GM21515 (cell line): ENCODE measurements at regions not wholly inside any gene's neighbourhood (a gene's known extent, or its start where the extent isn't known, plus 50 kb on each side); places are given as distances from the start of the nearest gene placed in this dataset.

Source experiments
- ATAC-seq: cut with Tn5 transposase; IDR thresholded peaks from one replicate; pipeline ENCODE4 v1.9.1; 2021; ENCODE audit not compliant: unreplicated experiment

DNA sequence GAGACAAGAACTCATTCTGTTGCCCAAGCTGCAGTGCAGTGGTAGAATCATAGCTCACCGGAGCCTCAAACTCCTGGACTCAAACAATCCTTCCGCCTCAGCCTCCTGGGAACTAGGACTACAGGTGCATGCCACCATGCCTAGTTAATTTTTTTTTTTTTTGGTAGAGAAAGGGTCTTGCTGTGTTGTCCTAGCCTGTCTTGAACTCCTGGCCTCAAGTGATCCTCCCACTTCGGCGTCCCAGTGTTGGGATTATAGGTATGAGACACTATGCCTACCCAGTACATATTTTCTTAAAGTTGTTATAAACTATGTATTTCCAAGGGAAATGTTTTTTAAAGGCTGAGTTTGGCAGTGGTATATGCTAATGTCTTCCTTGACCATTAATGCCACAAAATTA is 412.6 kb downstream of the KLF12 start:
- peak; percentile 6 for ATAC-seq

DNA sequence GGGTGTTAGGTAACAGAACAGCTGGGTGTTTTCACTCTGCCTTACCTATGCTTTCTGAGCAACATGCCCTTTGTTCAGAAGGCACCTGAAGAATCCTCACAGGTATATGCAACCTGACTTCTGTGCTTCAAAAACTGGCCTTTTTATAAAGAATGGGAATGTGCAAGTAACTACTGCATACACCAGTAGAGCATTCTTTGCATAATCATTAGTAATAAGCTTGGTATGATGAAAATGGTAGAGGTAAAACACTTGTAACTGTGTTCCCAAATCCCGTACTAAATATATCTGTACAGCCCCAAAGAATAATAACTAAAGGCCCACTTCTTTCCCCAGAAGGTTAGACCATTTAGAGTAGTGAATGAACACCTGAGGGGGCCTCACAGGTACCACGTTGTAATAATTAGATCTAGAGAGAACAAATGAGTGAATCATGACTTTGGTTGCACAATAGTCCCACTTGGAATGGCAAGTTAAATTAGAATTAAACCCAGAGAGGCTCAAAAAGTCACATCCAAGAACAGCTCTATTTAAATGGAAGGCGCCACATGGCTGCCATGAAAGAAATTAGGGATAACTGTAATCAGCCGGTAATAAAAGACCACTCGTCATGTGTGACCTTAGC is 413.9 kb downstream of the KLF12 start:
- ATAC-seq: no peak

DNA sequence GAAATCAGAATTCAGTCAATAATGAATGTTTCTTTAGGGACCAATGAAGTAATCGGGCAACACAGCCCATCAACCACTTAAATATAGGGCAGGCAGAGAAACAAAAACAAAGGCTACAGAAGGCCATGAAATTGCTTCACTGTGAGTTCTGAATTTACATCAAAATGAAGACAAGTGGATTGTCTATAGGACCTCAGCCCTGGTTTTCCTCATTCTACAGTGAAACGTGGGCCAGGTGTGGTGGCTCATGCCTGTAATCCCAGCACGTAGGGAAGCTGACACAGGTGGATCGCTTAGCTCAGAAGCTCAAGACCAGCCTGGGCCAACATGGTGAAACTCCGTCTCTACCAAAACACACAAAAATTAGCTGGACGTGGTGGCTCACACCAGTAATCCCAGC is 416.0 kb downstream of the KLF12 start:
- no peak for ATAC-seq

DNA sequence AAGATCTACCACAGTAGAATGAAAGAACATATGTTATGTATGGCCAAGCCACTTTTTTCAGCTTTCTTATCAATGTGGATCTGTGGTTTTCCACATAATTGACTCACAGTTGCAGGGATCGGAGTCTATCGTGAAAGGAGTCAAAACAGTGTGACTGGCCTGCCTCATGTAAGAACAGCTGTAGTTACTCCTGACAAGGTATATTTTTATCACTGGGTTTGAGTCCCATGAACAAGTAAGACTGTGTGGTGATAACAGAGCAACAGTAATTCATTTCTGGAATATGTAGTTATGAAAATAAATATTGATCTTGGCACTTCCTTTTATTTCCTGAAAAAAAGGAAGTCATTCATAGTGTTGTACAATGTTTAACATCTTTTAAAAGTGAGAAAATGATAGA is 416.6 kb downstream of the KLF12 start:
- ATAC-seq: no peak

DNA sequence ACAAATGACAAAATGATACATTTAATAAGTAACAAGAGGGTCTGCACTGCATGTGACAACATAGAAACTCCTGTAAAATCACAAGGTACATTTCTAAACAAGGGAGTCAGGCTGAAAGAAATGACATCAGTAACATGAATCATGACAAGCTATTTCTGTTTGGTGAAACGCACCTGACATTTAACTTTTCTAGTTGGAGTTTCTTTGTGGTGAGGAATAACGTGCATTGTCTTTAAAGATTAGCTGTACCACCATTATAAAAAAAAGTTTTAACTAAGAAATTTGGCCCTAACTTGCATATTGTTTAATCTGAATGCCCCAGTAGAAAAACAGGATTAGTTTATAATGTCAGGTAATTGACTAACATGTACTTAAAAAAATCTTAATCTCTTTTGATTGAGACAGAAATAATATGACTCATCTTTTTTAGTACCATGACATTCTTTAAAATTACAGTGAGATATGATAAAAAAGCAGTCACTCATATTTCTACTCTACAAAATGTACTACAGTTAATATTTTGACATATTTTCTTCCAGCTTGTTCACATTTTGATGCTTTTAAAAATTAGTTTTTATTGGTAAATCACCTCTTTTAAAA is 418.2 kb downstream of the KLF12 start:
- ATAC-seq: peak; percentile 59

DNA sequence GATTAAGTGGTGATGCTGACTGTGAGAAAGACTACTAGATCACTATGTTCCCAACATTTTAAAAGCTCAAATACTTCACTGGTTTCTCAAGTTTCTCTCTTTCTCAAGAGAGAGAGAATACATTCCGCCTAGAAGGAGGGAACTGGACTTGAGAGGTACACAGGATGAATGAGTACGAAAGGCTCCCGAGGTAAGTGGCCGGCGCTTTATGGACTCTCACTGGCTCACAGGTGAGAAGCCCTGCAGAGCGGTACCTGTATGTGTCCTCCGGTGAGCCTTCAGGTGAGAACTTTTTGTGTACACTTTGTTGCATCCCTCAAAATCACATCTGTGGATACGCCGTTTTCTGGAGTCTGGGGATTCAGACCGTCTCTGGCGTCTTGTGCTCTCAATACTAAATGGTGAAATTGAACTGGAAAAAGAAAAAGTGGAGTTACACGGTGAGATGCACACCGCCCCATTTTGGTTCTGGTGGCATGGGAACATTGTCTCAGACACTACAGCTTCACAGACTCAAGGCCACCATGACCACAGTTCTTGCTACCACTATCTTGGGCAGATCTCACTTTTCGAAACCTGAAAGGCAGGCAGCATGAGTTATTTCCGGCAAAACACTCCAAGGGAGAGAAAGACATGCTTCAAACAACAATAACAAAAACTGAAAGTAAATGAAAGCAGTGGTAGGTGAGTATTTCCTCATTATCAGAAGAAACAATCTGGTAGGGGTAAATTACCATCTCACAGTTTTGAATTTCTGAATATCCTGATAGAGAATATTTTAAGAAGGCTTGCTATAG is 418.9 kb downstream of the KLF12 start:
- ATAC-seq: peak; percentile 87

DNA sequence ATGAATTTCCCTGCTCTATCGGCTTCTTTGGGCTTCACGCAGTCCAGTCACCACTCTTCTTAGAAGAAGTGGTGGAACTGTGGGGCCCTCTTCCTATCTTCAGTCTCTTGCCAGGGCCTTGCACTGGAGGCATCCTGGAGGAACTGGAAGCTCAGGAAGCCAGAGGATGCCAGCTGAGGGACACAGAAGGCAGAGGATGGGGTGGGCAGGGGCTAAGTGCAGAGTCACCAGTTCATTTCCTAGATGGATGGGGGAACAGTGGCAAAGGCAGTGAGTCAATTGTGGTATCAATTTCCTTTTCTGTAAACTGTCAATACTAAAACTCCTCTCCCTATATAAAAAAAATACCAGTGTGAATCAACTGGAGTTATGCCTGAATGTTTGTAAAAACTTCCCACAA is 419.7 kb downstream of the KLF12 start:
- ATAC-seq: no peak

DNA sequence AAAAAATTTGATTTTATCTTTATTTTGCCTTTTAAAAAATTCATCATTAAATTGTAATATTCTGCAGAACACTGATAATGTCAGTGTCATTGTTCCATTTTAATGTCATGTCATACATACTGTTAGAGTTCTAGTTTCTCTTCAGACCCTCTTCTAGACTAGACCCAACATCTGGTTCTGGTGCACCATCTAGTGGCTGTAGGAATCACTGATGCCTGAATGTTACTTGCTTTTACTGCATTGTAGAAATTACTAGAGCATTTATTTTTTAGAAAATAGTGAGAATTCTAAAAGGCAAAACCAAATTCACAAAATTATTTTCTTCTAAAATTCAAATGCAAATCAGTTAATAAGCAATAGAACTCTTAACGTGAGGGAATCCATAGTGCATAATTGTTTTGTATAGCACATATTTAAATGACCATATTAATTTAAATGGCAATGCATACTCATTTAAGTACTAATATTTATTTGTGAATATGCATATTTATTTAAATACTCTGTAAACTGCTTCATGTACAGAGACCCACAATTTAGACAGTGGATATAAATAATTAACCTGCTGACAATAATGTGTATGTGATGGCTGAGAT is 425.7 kb downstream of the KLF12 start:
- peak; percentile 97 for ATAC-seq

DNA sequence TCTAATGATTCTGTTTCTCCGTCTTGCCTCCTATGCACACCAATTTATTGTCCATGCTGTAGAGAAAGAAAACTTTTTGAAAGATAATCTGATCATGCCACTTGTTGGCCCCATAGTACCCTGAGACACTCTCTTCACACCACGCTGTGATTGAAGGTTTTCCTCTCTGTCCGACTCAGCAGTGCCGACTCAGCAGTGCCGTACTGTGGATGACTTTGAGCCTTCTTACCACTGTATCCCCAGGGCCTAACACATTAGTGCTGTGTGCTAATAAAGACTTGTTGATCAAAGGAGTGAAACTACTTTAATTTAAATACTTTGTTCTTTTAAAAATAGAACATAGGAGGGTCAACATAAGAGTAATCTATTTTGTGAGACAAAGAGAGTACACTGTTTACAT is 429.6 kb downstream of the KLF12 start:
- no peak for ATAC-seq

DNA sequence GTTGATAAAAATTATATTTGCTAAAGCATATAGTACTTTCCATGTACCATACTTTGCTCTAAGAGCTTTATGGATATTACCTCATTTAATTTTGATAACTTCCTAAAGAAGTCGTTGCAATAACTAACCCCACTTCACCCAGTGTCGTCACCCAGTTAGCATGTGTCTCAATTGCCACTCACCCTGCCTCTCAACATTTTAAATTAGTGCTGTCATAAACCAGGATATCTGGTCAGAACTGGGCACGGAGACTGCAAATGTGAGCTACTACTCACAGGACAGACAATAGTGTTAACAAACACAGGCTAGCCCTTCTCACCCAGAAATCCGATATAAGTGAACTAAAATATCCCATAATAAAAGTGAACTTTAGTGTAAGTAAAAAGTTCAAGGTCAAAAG is 430.6 kb downstream of the KLF12 start:
- ATAC-seq: no peak

DNA sequence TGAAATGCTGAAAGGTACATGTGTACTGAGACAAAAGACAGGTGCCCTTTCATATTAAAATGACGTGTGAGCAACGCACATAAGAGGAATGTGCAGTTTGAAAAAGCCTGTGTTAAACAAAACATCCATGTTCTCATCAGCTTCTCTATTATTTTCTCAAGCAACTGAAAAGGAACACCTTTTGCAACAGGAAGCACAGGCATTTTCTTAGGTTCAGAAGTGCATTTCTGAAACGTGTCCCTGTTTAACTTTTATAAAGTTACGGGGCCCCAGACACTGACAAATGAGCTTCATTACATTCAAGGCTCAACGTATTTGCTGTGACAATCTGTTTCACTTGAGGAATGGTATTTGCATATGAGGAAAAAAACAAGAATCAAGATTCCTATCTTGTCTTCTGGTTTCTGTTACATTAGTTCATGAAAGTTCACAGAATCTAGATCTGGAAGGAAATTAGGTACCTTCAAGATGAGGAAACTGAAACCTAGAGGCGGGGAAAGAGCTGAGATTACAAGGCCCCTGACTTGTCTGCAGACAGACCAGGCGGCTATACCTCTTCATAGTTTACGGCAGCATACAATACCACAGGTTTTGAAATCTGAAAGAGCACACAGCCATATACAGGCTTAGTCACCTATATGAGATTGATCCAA is 431.7 kb downstream of the KLF12 start:
- ATAC-seq: peak; percentile 80

DNA sequence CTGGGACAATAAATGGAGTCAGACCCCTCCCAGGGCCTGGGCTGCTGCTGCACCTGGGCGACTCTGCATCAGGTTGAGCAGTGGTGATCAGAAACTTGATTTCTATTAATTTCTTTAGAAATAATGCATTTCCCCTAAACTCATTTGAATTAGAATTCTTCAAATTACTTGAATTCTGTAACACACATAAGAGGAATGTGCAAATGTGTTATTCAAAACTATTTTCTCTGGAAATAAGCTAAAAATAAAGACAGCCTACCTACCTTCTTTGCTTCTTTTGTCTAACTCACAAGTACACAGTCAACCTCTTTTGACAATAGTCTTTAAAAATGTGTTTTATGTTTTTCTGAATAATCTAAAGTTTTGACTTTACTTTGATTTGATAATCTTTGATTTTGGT is 433.0 kb downstream of the KLF12 start:
- no peak for ATAC-seq

DNA sequence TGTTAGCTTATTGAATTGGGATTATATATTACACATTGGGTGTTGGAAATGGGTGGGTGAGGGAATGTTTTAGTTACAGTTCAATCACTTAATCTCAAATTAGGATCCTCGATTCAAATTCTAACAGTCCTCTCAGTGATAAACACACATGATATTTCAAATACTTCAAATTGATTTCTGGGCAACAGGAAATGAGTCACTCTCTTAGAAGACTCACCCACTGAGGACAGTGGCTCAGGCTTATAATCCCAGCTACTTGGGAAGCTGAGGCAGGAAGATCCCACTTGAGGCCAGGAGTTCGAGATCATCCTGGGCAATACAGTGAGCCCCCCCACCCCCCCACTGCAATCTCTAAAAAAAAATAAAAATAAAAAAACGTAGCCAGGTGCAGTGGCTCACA is 435.3 kb downstream of the KLF12 start:
- ATAC-seq: no peak

DNA sequence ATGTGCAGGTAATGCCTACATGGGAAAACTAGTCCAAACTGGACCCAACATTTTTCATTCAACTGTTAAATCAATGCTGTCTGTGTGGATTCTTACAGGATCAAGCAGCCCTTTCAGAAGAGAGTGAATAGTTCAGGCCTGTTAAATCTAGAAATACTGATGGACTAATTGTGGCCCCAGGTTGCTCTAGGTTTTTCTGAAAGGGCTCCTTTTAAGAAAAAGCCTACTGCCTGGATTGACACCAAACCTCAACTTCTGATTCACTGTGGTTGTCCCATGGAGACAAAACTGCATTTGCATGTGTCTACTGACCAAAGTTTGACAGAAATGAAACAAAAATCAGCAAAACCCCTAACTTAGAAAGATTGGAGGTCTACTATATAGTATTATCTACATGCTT is 437.0 kb downstream of the KLF12 start:
- no peak for ATAC-seq

DNA sequence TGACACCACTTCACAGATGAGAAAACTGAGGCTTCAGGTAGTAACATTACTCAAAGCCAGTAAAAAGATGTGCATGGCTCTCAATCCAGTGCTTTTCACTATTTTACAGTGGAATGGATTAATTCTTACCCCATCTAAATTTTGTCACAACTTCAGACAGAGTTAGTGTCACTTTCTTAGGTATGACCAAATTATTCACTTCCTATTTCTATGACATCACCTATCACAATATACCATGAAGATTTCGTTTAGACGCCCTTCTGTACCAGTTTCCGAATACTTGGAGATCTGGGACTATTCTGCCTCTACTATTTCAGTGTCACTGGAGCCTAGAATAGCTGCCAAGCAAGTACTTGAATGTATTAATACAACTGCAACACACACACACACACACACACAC is 437.5 kb downstream of the KLF12 start:
- no peak for ATAC-seq

DNA sequence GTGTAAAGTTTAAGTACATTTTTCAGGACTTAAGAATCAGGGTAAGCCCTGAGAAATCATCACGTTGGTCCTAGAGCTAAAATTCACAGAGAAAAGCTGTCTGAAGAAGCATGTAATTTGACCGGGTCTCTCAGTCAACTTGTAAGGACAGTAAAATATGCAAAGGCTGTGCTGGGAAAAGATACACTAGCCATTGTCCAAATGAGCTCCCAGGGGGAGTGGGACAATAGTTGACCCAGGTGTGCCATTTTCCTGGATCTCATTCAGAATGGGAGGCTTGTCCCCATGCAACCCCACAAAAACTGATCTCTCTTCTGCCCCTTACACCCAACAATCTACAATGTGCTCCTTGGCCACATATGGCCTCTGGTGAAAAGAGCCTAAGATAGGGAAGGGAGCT is 437.9 kb downstream of the KLF12 start:
- ATAC-seq: no peak

DNA sequence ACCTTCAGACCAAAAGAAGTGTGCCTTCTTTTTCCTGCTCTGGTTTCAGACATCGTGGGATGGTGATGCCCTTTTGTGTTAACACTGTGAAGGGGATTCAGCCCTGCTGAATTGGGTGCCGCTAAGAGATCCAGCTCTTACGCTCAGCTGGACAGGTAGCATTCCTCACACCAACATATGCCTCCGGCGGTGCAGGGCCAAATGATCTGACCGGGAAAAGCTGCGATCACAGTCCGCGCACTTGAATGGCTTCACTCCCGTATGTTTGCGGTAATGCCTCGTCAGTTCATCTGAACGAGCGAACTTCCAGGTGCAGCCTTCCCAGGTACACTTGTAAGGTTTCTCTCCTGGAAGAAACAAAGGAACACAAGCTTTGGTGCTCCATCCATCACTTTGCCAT is 438.9 kb downstream of the KLF12 start:
- no peak for ATAC-seq

DNA sequence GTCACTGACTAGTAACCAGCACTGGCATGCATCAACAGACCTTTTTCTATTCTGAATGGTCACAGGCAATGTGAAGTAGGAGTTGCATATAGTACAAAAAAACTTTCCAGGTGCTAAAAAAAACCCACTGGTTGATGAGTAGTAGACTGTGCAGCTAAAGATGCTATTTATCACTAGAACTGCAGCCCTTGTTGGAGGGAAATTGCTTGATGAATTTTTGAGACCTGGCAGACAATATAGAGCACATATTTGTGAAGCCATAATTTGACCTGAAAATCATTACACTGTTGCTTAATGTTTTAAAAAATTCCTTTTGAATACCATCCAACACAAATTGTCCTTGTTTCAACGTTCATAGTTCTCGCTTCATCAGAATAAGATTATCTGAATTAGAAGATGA is 441.0 kb downstream of the KLF12 start:
- no peak for ATAC-seq

DNA sequence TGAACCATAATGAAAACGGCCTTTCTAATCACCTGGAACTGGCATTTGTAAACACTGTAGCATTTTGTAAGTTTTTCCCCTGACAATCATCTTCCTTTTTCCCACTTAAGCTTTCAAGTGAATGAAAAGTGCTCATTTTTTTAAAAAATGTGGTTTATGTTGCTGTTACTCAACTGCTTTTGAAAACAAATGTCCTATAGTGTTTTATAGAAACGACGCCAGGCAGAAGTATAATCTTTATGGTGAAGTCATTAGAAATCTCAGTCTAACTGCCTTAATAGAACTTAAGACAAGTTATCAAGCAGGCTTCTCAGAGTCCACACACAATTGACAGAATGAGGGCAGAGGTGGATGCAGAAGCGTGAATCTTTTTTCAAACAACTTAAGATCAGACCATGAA is 442.3 kb downstream of the KLF12 start:
- no peak for ATAC-seq

DNA sequence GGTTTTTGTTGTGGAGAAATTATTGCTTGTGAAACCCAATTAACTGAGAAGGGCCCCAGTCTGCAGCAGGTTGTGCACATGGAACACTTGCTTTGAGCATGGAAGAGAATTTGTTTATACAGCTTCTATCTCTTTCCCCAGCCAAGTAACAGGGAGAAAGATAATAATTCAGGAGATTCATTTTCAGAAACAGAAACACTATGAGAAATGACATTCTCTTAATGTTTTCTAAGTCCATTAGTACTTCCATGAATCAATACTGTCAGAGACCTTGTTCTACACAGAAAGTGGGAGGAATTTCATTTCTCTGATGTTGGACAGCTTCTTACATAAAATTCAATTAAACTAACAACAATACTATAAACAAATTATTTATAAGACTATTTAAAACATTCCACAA is 446.3 kb downstream of the KLF12 start:
- no peak for ATAC-seq

DNA sequence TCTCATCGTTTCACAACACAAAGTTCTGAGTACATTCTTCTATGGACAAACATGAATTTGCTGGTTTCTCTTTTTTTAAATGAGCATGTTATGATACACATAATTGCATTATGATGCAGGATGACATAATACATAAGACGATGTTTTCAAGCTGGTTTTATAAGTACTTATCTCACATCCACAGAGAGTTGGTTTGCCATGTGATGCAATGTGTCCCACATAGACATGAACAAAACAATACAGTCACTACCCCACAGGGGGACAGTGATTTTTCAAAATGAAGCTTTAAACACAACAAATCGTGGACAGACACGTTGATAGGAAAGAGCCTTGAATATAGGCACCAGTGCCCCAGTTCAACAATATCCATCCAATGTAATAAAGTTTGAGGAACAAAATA is 447.1 kb downstream of the KLF12 start:
- ATAC-seq: no peak

DNA sequence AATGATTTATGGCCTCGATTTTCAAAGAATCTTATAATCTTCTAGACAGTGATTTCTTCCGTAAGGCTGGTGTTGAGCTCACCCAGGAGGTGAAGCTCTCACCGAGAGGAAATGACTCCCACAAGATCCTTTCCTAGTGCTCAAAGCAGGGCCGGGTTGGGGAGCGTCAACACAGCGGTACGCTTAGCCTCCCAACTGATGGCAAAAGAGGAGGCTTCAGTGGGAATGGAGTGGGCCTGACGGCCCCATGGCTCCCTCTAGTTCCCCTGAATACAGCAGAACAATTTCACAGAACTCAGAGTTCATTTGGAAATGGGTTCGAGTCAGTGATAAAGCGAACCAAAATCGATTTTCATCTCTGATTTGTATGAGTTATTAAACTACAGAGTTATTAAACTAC is 449.5 kb downstream of the KLF12 start:
- no peak for ATAC-seq
